Stimulated activated CD4-positive, alpha-beta T cell treated with anti-CD3 and anti-CD28 coated beads, TNF-alpha, amount 100 ng/mL, for 1 hour (primary cell): ENCODE measurements at regions not wholly inside any gene's neighbourhood (a gene's known extent, or its start where the extent isn't known, plus 50 kb on each side); places are given as distances from the start of the nearest gene placed in this dataset.
A peak's percentile ranks its signal among the peaks of the same experiment; 100 is the strongest.
"Not testable (repeated sequence)": the region's sequence is repeated elsewhere in the genome, so short reads cannot be mapped to it uniquely, and the experiment has no call there.

Source experiments
- DNase-seq, 3 donors: peaks; one replicate each; pipeline ENCODE4 v3.0.0-alpha.2; 2020; ENCODE audit warnings: low read depth in 3 of 3, low spot score in 1 of 3

DNA sequence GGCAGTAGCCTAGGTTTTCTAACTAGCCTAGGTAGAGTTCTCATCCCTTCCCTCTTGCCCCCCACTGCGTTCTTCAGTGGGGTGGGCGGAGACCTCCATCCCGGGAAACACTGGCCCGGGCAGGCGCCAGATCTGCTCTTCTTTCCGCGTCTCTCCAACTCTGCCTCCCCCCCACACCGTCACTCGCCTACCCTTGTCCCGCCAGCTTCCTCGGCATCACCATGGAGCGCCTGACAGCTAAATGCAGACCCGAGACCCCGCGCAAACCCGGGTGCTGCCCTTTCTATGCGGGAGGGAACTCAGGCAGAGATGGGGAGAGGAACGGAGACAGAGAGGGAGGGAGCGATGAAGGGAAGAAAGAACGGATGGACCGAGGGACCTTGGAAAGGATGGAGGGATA lies 1494.8 kb upstream of the DEFB115 start:
- no peak for DNase-seq

GRCh38 chr20:29763821-29764511 lies 1493.5 kb upstream of the DEFB115 start:
- no peak for DNase-seq

- DNase-seq, result peak in 1 of 3 donors; percentile 26
Observed at GRCh38 chr20:29764922-29765610, 1492.4 kb upstream of the DEFB115 start.

DNA sequence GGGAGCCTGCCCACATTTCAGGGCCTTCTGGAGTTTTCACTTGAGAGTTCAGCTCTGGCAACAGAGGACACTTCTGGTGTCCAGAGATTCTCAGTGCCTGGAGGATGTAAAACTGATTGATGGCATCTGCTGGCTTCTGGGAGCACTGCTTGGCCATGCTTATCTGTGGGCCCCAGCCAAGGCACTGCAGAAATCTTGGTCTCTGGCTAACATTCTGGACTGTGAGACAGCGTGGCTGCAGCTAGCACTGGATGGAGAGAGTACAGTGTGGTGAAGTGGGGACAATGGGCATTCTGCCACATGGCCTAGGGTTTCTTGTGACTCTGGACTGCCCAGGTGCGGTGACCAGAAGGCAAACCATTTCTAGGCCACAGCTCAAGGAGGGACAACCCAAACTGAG lies 1479.4 kb upstream of the DEFB115 start:
- DNase-seq, result not testable (repeated sequence)

DNA sequence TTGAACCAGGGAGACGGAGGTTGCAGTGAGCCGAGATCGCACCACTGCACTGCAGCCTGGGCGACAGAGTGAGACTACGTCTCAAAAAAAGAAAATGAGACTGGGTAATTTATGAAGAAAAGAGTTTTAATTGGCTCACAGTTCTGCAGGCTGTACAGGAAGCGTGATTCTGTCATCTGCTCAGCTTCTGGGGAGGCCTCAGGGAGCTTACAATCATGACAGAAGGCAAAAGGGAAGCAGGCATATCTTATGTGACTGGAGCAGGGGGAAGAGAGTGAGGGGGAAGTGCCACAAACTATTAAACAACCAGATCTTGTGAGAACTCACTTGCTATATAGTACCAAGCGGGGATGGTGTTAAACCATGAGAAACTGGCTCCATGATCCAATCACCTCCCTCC lies 1476.2 kb upstream of the DEFB115 start:
- not testable (repeated sequence) for DNase-seq

- not testable (repeated sequence) for DNase-seq
Observed at GRCh38 chr20:29781891-29782290, 1475.6 kb upstream of the DEFB115 start.

- not testable (repeated sequence) for DNase-seq
Observed at GRCh38 chr20:29787456-29787855, 1470.0 kb upstream of the DEFB115 start.

DNA sequence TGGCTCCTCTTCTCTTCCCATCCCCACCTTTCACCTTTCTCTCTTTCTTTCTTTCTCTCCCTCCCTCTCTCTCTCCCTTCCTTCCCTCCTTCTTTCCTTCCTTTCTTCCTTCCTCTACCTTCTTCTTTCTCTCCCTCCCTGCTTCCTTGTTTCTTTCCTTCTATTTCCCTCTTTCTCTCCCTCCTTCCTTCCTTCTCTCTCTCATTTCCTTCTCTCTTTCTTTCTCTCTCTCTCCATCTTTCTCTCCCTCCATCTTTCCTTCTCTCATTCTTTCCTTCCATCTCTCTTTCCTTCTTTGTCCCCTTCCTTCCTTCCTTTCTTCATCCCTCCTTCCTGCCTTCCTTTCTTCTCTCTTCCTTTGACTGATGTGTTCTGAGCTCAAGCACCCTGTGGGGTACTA lies 1467.0 kb upstream of the DEFB115 start:
- no peak for DNase-seq

GRCh38 chr20:29831508-29831907 lies 1426.0 kb upstream of the DEFB115 start:
- not testable (repeated sequence) for DNase-seq

- DNase-seq, result not testable (repeated sequence)
Observed at GRCh38 chr20:29868014-29868413, 1389.5 kb upstream of the DEFB115 start.

DNA sequence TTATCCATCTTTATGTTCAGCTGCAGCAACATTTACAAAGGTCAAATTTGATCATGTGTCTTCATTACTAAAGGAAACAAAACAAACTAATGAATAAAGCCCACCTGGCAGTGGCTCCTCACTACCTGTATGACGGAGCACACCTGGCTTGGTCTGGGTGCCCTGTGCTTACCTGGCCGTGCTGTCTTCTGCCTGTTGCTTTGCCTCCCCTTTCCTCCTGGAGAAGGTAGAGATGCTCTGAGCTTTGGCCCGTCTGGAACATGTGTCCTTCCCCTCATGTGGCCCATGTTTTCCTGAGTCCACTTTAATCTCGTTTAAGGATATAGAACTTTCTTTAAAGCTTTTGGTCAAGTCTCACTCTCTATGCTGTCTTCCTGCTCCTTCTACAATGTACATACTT lies 1388.8 kb upstream of the DEFB115 start:
- not testable (repeated sequence) for DNase-seq

DNA sequence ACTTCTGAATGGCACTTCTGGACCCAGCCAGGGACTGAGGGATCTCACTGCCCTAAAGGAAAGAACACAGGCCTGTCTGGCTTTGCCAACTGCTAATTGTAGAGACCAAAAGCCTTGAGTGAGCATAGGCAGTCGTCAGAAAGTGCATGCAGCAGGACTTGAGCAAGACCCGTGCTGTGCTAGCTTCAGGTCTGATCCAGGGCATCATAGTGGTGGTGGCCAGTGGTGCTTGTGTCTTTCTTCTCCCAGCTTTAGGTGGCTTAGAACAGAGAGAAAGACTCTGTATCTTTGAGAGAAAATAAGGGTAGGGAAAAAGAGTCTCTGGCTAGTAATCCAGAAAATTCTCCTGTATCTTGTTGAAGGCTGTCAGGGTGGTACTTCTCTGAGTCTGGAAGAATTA lies 1385.6 kb upstream of the DEFB115 start:
- DNase-seq, result not testable (repeated sequence)

GRCh38 chr20:29873946-29874345 lies 1383.5 kb upstream of the DEFB115 start:
- DNase-seq, result no peak

- DNase-seq, result no peak
Observed at GRCh38 chr20:29874476-29875202, 1382.8 kb upstream of the DEFB115 start.

DNA sequence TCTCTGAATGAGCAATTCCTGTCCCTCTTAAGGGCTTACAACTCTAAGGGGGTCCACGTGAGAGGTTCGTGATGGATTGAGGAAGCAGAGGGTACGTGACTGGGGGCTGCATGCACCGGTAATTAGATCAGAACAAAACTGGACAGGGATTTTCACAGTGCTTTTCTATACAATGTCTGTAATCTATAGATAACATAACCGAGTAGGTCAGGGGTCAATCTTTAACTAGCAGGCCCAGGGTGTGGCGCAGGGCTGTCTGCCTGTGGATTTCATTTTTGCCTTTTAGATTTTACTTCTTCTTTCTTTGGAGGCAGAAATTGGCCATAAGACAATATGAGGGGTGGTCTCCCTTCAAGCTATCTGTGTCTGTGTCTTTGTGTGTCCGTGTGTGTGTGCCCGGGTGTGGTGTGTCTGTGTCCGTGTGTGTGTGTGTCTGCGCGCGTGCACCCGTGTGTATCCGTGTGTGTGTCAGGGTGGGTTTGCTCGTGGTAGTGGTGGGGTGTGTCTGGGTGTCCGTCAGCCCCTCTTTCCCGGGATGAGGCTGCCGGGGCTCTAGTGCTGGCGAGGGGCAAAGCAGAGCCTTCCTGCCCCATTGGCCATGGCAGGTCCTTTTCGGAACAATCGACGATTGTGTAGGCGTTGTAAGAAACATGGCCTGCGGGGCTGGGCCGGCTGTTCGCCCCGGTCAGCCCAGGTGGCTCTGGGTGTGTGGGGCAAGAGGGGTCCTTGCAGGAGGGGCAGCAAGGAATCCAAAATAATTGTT lies 1382.0 kb upstream of the DEFB115 start:
- not testable (repeated sequence) for DNase-seq

DNA sequence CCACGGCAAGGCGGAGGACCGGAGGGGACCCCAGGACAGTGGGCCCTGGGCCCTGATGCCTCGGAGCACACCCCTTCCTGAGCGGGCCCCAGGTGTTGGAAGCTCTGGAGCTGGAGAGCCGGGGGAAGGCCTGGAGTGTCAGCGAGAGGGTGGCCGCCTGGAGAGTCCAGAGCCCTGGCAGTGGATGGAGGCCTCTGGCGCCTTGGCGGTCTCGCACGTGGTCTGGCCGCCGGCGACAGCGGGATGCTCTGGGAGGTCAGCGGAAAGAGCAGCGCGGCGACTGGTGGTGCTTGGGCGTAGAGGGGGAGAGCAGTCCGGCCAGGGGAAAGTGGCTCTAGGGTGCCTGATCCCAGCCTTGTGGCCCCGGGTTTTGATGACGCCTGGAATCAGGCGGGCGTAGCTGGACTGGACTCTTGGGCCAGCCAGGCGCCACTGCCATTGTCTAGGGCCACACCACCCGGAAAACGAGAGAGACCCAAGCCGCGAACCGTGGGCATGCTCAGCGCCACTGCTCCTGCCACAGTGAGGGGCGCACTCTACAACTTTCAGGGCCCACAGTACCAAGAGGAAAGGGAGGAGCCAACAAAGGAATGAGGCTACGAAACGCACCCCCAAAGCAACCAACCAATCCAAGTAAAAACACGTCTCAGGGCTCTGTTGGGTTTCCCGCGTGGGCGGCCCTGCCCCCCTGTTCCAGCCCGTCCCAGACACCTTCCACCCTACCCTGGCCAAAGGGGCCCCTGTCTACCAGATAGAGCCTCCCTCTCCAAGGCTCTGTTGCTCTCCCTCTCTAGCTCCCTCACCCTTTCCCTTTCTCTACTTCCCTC lies 1381.2 kb upstream of the DEFB115 start:
- not testable (repeated sequence) for DNase-seq

- DNase-seq, result no peak
Observed at GRCh38 chr20:29876911-29877285, 1380.6 kb upstream of the DEFB115 start.

DNA sequence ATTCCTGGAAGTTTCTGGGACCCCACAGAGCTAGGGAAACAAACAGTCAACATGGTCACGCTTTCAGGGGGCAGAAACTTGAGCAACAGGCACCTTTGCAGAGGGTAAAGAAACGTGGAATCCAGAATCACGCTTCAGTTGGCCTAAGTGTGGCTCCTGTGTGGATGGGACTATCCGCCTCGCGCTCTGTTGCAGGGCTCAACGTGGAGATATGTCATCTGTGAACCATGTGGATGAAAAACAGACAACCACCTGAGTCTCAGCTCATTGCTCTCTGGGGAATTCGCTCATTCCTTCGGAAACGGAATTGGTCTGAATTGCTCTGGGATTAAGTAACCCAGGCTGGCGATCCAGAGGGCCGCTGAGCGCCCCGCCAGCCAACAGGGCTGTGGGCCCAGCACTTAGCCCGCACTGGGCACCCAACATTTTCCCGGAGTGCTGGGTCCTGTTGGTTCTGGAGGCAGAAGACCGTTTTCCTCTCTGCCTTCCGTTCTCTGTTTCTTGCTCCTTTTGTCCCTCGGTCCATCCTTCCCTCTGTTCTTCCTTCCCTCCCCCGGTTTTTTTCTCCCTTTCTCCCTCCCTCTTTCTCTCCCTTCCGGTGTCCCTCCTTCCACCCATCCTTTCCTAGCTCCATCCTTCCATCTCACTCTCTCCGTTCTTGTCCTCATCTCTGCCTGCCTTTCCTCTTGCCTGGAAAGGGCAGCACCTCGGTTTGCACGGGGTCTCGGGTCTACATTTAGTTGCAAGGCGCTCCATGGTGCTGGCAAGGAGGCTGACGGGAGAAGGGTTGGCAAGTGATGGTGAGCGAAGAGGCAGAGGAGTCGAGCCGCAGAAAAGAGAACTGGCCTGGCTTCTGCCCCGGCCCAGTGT lies 1379.8 kb upstream of the DEFB115 start:
- DNase-seq, result not testable (repeated sequence)

GRCh38 chr20:29878281-29878741 lies 1379.2 kb upstream of the DEFB115 start:
- DNase-seq, result no peak
